Erythroblast (primary cell): ENCODE measurements at regions not wholly inside any gene's neighbourhood (a gene's known extent, or its start where the extent isn't known, plus 50 kb on each side); places are given as distances from the start of the nearest gene placed in this dataset.

Experiments used
- DNase-seq, 2 experiments: peaks; one replicate each; lab custom pipeline; 2025; lab: John Stamatoyannopoulos, UW
- GATA1 ChIP-seq: IDR thresholded peaks from 2 replicates; pipeline ENCODE4 v1.6.1; 2011; ENCODE audit warnings: low read depth, mild to moderate bottlenecking, control low read depth, low read length, moderate library complexity
- POLR2A ChIP-seq: IDR thresholded peaks from 2 replicates; pipeline ENCODE4 v1.6.1; 2011; ENCODE audit warnings: mild to moderate bottlenecking, low read length

DNA sequence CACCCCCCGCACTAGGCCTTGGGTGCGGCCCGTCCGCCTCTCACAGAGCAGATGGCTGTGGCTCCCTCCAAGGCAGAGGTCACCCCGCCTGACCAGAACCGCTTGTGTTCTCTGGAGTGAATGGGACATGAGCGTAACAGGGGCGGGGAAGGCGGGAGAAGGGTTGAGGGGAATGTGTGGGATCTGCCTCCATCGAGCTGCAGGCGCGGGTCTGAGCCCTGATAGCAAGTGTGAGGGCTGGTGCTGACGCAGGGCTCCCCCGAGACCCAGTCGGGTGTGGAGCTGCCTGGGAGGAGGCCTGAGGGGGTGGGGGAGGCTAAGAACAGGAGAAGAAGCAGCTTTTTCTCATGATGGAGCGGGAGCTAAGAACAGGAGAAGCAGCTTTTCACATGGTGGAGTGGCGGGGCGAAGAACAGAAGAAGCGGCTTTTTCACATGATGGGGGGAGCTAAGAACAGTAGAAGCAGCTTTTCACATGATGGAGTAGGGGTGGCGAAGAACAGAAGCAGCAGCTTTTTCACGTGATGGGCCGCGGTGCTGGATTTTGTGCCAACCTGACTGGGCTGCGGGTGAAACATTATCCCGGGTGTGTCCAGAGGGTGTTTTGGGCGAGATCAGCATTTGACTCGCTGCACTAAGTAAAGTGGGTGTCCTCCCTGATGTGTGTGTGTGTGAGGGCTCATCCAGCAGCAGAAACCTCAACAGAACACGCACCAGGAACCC lies 169.3 kb downstream of the TTLL2 start:
- DNase-seq = no peak
- TF ChIP-seq POLR2A = no peak
- TF ChIP-seq GATA1 = no peak

DNA sequence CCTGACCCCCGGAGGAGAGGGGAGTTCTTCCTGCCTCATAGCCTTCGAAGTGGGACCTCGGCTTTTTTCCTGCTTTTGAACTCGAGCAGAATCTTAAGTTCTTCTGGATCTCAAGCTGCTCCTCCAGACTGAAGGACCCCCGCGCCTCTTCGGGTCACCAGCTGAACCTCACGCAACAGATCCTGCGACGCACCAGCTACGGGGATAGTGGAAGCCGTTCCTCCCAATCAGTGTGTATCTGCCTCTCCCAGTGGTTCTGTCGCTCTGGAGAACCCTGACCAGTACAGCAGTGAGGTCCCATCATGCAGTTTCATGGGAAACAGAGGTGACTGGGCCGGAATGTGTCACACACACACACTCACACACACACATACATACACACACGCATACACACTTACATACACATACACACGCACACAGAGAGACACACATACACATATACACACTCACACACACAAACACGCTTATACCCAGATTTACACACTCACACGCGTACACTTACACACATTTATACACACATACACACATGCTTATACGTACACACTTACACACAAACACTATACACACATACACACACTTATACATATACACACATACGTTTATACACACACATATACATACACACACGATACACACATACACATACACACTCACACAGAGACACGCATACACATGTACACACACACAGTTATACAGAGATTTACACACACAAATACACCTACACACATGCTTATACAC lies 170.0 kb downstream of the TTLL2 start:
- TF ChIP-seq GATA1 (no peak), POLR2A (no peak)
- no peak for DNase-seq

- no peak for DNase-seq
- TF ChIP-seq POLR2A (no peak), GATA1 (no peak)
Observed at GRCh38 chr6:167495506-167496401, 170.9 kb downstream of the TTLL2 start.

DNA sequence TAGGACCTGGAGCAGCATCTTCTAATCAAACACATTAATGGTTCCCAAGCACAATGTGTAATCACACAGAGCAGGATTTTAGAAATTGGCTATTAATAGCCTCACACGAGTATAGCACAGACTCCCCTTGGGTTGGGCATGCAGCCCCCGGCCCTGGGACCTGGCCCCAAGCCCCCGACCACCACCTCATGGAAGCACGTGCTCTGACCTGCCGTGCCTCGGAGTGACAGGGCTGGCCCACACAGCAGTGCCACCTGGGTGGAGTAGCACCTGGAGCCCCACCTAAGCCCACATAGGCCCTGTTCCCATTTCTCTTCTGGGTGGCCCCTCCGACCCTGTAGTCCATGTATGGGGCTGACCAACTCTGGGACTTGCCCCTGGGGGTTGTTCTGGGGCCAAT lies 171.8 kb downstream of the TTLL2 start:
- DNase-seq = no peak
- TF ChIP-seq POLR2A = no peak
- TF ChIP-seq GATA1 = no peak

GRCh38 chr6:167497428-167498056 lies 172.7 kb downstream of the TTLL2 start:
- no peak for TF ChIP-seq POLR2A
- TF ChIP-seq GATA1 = no peak
- DNase-seq = no peak

DNA sequence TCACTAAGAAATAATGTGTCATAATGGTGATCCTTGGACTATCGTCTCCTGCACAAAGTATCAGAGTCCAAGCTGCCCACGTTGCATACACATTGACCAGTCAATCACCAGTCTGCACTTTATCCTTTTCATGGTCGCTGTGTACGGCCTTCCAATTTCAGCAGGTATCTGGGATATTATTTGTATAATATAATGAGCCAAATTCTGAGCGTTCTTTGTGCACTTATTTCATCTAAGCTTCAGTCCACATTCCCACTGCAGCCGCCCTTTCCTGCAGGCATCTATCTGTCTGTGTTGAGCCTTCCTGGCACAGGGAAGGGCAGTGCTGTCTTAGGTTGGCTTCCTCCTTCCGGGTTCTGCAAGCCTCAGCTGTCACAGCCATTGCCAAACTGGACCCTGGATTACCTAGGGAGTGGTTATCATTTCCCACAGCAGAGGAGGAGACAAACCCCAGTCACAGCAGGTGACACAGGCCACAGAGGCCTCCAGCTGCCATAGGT lies 174.3 kb downstream of the TTLL2 start:
- TF ChIP-seq POLR2A (no peak), GATA1 (no peak)
- no peak for DNase-seq

- DNase-seq = no peak
- TF ChIP-seq GATA1 (no peak), POLR2A (no peak)
Observed at GRCh38 chr6:167500961-167501360, 176.1 kb downstream of the TTLL2 start.

DNA sequence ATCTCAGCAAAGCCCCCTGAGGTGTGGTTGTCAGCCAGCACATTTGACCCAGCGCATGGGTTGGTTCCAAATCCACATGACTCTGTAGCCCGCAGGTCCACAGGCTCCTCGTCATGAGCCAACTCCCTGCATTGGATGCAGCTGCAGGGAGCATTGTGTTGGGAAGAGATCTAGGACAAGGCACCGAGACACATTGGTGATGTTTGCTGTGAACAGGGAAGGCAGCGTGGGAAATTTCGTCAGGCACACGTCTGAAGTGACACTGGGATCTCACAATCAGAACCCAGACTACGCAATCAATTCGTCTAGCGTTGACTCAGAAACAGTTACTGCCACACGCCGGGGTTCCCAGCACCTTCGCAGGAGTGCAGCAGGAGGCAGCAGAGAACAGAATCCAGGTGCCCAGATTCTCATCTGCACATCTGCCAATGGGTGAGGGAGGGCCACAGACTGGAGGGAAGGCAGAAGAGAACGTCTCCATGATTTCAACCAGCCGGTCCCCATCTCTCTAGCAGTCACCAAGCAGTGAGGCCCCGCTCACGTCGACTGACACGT lies 177.0 kb downstream of the TTLL2 start:
- no peak for DNase-seq
- TF ChIP-seq GATA1 = no peak
- TF ChIP-seq POLR2A = no peak

DNA sequence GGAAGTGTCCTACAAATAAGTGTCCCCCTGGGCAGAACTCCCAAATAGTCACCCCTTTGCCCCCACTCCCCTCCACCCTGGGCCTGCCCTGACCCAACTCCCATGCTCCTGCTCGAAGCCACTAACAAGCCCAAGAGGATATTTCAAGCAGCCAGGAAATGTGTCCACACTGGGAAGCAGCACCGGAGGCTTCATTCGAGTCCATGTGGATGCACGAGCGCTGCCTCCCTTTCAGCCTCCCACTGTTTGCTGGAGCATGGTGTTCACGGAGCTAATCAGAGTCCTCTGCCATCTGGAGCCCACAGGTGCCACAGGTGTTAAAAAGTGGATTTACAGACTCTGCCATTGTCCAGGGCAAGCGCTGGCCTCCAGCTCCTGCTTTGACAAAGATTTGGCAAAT lies 177.6 kb downstream of the TTLL2 start:
- no peak for DNase-seq
- TF ChIP-seq POLR2A = no peak
- no peak for TF ChIP-seq GATA1

DNA sequence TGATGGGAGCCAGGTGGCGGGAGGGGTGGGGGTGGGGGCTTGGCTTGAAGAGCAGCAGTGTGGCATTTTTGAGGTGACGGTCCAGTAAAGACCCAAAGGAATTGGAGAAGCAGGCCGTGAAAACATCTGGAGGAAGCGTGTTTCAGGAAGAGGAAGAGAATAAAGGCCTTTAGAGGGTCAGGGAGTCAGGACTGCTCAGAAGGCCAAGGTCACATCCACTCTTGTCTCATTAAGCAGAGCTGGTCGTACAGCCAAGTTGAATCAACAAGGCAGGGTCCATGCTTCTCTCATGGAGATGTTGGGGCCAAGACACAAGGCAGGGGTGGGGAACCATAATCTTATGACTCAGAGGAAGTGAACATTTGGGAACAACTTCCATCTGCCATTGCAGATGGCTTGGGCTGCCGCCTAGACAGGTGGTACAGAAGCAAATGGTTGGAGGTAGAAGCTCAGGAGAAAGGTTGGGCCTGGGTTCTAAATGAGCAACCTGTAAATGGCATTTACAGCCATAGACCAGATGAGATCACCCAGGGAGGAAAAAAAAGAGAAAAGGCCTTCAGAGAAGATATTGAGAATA lies 179.6 kb downstream of the TTLL2 start:
- DNase-seq = no peak
- TF ChIP-seq POLR2A (no peak), GATA1 (no peak)

GRCh38 chr6:167505199-167505598 lies 180.3 kb downstream of the TTLL2 start:
- TF ChIP-seq POLR2A = no peak
- no peak for TF ChIP-seq GATA1
- no peak for DNase-seq

DNA sequence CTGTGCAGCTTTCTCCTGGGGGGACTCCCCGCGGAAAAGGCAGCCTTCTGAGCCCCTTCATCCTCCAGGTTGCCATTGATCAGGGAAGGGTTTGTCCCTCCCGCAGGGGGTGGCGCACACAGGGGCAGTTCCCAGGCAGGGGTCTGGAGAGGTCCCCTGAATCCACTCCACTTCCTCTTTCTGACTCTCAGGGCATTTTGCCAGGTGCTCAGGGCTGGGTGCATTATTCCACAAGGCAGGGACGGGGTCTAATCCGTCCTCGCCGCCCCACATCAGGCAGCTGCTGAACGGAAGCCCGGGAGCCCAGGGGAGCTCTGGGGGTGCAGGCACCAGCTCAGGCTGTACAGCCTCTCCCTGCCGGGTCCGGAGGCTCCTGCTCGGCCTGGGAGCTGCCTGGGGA lies 180.9 kb downstream of the TTLL2 start:
- TF ChIP-seq GATA1 = no peak
- TF ChIP-seq POLR2A = no peak
- DNase-seq = no peak

DNA sequence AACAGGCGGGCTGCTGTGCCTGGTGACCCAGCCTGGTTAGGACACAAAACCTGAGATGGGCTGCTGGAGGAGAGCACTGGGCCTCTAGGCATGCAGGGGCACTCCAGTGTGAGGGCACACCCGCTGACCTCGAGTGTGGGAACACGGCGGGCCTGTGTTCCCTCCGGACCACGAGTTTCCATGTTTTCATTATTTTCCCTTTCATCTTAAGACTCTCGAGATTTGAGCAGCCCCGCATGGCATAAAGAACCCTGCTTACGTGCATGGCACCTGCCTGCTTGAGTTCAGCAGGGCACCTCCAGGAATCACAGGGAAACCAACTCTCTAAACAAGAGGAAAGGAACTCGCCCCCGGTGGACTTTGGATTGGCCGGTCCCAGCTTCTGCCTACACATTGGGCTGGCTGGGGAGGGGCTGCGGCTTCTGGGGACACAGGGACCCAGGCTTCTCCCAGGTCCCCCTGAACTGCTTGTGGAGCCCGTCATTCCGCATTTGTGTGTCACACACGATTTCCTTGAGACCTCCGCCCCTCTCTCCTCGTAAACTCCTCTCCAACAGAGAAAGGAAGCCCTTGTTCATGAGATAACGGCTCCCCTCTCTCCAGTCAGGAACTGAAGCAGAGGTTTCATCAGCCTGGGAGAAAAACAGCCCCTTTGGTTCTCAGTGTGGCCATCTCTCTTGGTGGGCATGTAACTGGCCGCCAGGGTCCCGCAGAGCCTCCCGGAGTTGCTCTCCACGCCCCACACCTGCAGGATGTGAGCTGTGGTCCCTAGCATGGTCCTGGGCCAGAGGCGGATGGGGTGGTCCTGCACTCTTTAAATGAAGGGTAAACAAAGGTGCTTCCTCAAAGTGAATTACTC lies 181.8 kb downstream of the TTLL2 start:
- TF ChIP-seq GATA1 = no peak
- no peak for TF ChIP-seq POLR2A
- no peak for DNase-seq
